ENCODE measurements at regions not wholly inside any gene's neighbourhood (a gene's known extent, or its start where the extent isn't known, plus 50 kb on each side); places are given as distances from the start of the nearest gene placed in this dataset.

- no peaks in the 10 kb centered on the region for H3K4me1 ChIP-seq (replicated peaks; ENCODE audit: insufficient read depth)
- no peaks in the 10 kb centered on the region for H3K36me3 ChIP-seq (ENCODE audit: low read depth)
- H3F3A ChIP-seq (ENCODE audit: insufficient read depth, low read depth), result no peaks in the 10 kb centered on the region
- DNase-seq, result no peak
- TF ChIP-seq EZH2 (IDR thresholded peaks at IDR 0.05; ENCODE audit: low read depth), result no peak
- TF ChIP-seq, protein P1, sequence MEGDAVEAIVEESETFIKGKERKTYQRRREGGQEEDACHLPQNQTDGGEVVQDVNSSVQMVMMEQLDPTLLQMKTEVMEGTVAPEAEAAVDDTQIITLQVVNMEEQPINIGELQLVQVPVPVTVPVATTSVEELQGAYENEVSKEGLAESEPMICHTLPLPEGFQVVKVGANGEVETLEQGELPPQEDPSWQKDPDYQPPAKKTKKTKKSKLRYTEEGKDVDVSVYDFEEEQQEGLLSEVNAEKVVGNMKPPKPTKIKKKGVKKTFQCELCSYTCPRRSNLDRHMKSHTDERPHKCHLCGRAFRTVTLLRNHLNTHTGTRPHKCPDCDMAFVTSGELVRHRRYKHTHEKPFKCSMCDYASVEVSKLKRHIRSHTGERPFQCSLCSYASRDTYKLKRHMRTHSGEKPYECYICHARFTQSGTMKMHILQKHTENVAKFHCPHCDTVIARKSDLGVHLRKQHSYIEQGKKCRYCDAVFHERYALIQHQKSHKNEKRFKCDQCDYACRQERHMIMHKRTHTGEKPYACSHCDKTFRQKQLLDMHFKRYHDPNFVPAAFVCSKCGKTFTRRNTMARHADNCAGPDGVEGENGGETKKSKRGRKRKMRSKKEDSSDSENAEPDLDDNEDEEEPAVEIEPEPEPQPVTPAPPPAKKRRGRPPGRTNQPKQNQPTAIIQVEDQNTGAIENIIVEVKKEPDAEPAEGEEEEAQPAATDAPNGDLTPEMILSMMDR (conservative IDR thresholded peaks at IDR 0.05), result no peak
- H3K4me2 ChIP-seq, result no peak overlapping the region
- POLR2A ChIA-PET (ENCODE audit: unreplicated experiment), result interaction anchor here (0.7 kb wide), 1 partner anchor 361 kb away, joined by 7 read pairs; no protein-coding TSS in a partner anchor
- H3K4me3 ChIP-seq, result no peak overlapping the region
- H3K27me3 ChIP-seq (ENCODE audit: insufficient read depth, low read depth), result no peaks in the 10 kb centered on the region
- H3K79me2 ChIP-seq (ENCODE audit: low read depth), result no peaks in the 10 kb centered on the region
- H3K27ac ChIP-seq, result no peak overlapping the region
- no peaks in the 10 kb centered on the region for H3K9me2 ChIP-seq (ENCODE audit: insufficient read depth)
- intact Hi-C loops (cut with micrococcal nuclease; ENCODE audit: unreplicated experiment), result no loop called here
- CTCF ChIA-PET, result no interaction called here
- no TSS peak for BruUV-seq (replicated peaks)
- H4K20me1 ChIP-seq (ENCODE audit: insufficient read depth), result no peaks in the 10 kb centered on the region
- no peak overlapping the region for H2AFZ ChIP-seq
- H3K9me3 ChIP-seq (ENCODE audit: insufficient read depth, low read depth), result no peaks in the 10 kb centered on the region
Observed at GRCh38 chr11:23611726-23612125, 751.5 kb upstream of the CCDC179 start.

DNA sequence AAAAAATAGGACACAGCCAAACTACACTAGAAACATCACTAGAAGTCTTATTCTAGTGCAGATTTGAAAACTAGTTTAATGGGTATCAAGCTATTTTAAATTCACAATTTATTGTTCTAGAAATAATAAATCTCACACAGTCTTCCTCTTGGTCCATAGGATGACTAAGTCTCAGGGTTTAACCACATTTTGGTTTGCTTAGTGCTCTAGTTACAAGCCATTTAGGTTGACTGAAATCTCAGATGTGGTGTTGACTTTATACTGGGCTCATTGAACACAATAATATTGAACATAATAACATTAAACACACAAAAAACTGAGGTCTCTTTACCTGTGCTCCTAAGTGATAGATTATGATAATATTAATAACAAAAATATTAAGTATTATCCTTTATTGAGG lies 760.3 kb upstream of the CCDC179 start:
- CTCF ChIA-PET, result no interaction called here
- DNase-seq, result no peak
- H3K4me1 ChIP-seq (replicated peaks; ENCODE audit: insufficient read depth), result no peaks in the 10 kb centered on the region
- no peak overlapping the region for H3K4me3 ChIP-seq
- H4K20me1 ChIP-seq (ENCODE audit: insufficient read depth), result no peaks in the 10 kb centered on the region
- H3K36me3 ChIP-seq (ENCODE audit: low read depth), result no peaks in the 10 kb centered on the region
- H3K79me2 ChIP-seq (ENCODE audit: low read depth), result no peaks in the 10 kb centered on the region
- TF ChIP-seq, protein P1 (conservative IDR thresholded peaks at IDR 0.05), result no peak
- no peak for TF ChIP-seq EZH2 (IDR thresholded peaks at IDR 0.05; ENCODE audit: low read depth)
- no peak overlapping the region for H3K27ac ChIP-seq
- no peaks in the 10 kb centered on the region for H3K27me3 ChIP-seq (ENCODE audit: insufficient read depth, low read depth)
- H3F3A ChIP-seq (ENCODE audit: insufficient read depth, low read depth), result no peaks in the 10 kb centered on the region
- BruUV-seq (replicated peaks), result no TSS peak
- POLR2A ChIA-PET (ENCODE audit: unreplicated experiment), result no interaction called here
- intact Hi-C loops (cut with micrococcal nuclease; ENCODE audit: unreplicated experiment), result no loop called here
- no peaks in the 10 kb centered on the region for H3K9me3 ChIP-seq (ENCODE audit: insufficient read depth, low read depth)
- H3K9me2 ChIP-seq (ENCODE audit: insufficient read depth), result no peaks in the 10 kb centered on the region
- no peak overlapping the region for H2AFZ ChIP-seq
- H3K4me2 ChIP-seq, result no peak overlapping the region

GRCh38 chr11:23632293-23632692 lies 772.0 kb upstream of the CCDC179 start:
- POLR2A ChIA-PET (ENCODE audit: unreplicated experiment), result no interaction called here
- DNase-seq, result no peak
- H3K36me3 ChIP-seq (ENCODE audit: low read depth), result no peaks in the 10 kb centered on the region
- no peak overlapping the region for H3K4me3 ChIP-seq
- no TSS peak for BruUV-seq (replicated peaks)
- no peaks in the 10 kb centered on the region for H3F3A ChIP-seq (ENCODE audit: insufficient read depth, low read depth)
- TF ChIP-seq, protein P1 (conservative IDR thresholded peaks at IDR 0.05), result no peak
- TF ChIP-seq EZH2 (IDR thresholded peaks at IDR 0.05; ENCODE audit: low read depth), result no peak
- H2AFZ ChIP-seq, result no peak overlapping the region
- no peaks in the 10 kb centered on the region for H3K79me2 ChIP-seq (ENCODE audit: low read depth)
- H3K4me1 ChIP-seq (replicated peaks; ENCODE audit: insufficient read depth), result no peaks in the 10 kb centered on the region
- H3K9me2 ChIP-seq (ENCODE audit: insufficient read depth), result no peaks in the 10 kb centered on the region
- H3K9me3 ChIP-seq (ENCODE audit: insufficient read depth, low read depth), result no peaks in the 10 kb centered on the region
- intact Hi-C loops (cut with micrococcal nuclease; ENCODE audit: unreplicated experiment), result no loop called here
- no peaks in the 10 kb centered on the region for H4K20me1 ChIP-seq (ENCODE audit: insufficient read depth)
- no peak overlapping the region for H3K4me2 ChIP-seq
- no peaks in the 10 kb centered on the region for H3K27me3 ChIP-seq (ENCODE audit: insufficient read depth, low read depth)
- H3K27ac ChIP-seq, result no peak overlapping the region
- CTCF ChIA-PET, result no interaction called here

Data from PC-9 (cell line).